ENCODE measurements at regions not wholly inside any gene's neighbourhood (a gene's known extent, or its start where the extent isn't known, plus 50 kb on each side); places are given as distances from the start of the nearest gene placed in this dataset.

- no peaks in the 10 kb centered on the region for H3K4me1 ChIP-seq (ENCODE audit: control insufficient read depth, insufficient read depth, low read length)
- H3K27me3 ChIP-seq (ENCODE audit: control insufficient read depth, insufficient read depth, low read length), result no peaks in the 10 kb centered on the region
- ChIA-PET POLR2A (no interaction called here), CTCF (no interaction called here)
- BruUV-seq (replicated peaks), result no TSS peak
- in situ Hi-C loops (cut with HindIII; ENCODE audit: low pct_unique_long_range_greater_than_20kb, low sequenced_read_pairs), result no loop called here
- no peaks in the 10 kb centered on the region for H3K36me3 ChIP-seq (ENCODE audit: control insufficient read depth, insufficient read depth, low read length)
- H3K9me3 ChIP-seq (ENCODE audit: control insufficient read depth, insufficient read depth, low read depth, low read length), result no peaks in the 10 kb centered on the region
- DNase-seq (ENCODE audit: low read depth, low spot score), result no peak
- ATAC-seq, result no peak
- no peak overlapping the region for H3K27ac ChIP-seq (ENCODE audit: low read length)
- intact Hi-C loops (cut with micrococcal nuclease; ENCODE audit: unreplicated experiment), result no loop called here
- no peak overlapping the region for H3K4me3 ChIP-seq (ENCODE audit: low read depth in 2 of 2, low read length in 2 of 2)
- TF ChIP-seq SIN3A (IDR thresholded peaks at IDR 0.05; ENCODE audit: borderline replicate concordance, insufficient read depth, low read depth, low read length), result no peak
- TF ChIP-seq POLR2AphosphoS5 (IDR thresholded peaks at IDR 0.05; ENCODE audit: low read depth, low read length), result no peak
- TF ChIP-seq TCF7L2 (IDR thresholded peaks at IDR 0.05; ENCODE audit: low read depth, low read length), result no peak
- TF ChIP-seq, protein P1, sequence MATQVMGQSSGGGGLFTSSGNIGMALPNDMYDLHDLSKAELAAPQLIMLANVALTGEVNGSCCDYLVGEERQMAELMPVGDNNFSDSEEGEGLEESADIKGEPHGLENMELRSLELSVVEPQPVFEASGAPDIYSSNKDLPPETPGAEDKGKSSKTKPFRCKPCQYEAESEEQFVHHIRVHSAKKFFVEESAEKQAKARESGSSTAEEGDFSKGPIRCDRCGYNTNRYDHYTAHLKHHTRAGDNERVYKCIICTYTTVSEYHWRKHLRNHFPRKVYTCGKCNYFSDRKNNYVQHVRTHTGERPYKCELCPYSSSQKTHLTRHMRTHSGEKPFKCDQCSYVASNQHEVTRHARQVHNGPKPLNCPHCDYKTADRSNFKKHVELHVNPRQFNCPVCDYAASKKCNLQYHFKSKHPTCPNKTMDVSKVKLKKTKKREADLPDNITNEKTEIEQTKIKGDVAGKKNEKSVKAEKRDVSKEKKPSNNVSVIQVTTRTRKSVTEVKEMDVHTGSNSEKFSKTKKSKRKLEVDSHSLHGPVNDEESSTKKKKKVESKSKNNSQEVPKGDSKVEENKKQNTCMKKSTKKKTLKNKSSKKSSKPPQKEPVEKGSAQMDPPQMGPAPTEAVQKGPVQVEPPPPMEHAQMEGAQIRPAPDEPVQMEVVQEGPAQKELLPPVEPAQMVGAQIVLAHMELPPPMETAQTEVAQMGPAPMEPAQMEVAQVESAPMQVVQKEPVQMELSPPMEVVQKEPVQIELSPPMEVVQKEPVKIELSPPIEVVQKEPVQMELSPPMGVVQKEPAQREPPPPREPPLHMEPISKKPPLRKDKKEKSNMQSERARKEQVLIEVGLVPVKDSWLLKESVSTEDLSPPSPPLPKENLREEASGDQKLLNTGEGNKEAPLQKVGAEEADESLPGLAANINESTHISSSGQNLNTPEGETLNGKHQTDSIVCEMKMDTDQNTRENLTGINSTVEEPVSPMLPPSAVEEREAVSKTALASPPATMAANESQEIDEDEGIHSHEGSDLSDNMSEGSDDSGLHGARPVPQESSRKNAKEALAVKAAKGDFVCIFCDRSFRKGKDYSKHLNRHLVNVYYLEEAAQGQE (IDR thresholded peaks at IDR 0.05; ENCODE audit: insufficient read depth in 1 of 2, low read depth in 2 of 2, low read length in 1 of 2), result no peak
- TF ChIP-seq, protein P2, sequence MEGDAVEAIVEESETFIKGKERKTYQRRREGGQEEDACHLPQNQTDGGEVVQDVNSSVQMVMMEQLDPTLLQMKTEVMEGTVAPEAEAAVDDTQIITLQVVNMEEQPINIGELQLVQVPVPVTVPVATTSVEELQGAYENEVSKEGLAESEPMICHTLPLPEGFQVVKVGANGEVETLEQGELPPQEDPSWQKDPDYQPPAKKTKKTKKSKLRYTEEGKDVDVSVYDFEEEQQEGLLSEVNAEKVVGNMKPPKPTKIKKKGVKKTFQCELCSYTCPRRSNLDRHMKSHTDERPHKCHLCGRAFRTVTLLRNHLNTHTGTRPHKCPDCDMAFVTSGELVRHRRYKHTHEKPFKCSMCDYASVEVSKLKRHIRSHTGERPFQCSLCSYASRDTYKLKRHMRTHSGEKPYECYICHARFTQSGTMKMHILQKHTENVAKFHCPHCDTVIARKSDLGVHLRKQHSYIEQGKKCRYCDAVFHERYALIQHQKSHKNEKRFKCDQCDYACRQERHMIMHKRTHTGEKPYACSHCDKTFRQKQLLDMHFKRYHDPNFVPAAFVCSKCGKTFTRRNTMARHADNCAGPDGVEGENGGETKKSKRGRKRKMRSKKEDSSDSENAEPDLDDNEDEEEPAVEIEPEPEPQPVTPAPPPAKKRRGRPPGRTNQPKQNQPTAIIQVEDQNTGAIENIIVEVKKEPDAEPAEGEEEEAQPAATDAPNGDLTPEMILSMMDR (IDR thresholded peaks at IDR 0.05), result no peak
Measured at GRCh38 chr11:82261367-82261766, 472.3 kb downstream of the FAM181B start.

DNA sequence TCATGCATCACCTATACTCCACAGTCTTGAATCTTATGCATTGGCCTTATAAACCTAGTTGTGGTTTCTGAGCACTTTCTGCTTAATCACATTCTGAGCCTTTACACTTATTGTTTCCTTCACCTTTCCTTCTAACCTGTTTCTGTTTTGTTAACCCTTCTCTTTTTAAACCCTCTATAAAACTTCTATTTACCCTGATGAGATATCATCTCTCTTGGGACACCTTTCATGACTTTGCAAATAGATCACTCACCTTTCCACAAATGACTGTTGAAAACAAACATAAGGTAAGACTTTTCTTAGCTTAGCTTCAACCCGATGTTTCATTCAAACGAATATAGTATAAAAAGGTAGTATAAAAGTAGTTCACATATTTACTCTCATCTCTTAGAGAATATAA, 483.6 kb downstream of the FAM181B start:
- Histone ChIP-seq H3K36me3 (ENCODE audit: control insufficient read depth, insufficient read depth, low read length) (no peaks in the 10 kb centered on the region), H3K27ac (ENCODE audit: low read length) (no peak overlapping the region), H3K9me3 (ENCODE audit: control insufficient read depth, insufficient read depth, low read depth, low read length) (no peaks in the 10 kb centered on the region), H3K4me3 (ENCODE audit: low read depth in 2 of 2, low read length in 2 of 2) (no peak overlapping the region), H3K4me1 (ENCODE audit: control insufficient read depth, insufficient read depth, low read length) (no peaks in the 10 kb centered on the region), H3K27me3 (ENCODE audit: control insufficient read depth, insufficient read depth, low read length) (no peaks in the 10 kb centered on the region)
- ATAC-seq (no peak), DNase-seq (ENCODE audit: low read depth, low spot score) (no peak)
- intact Hi-C loops (cut with micrococcal nuclease; ENCODE audit: unreplicated experiment), result loop anchor here (5.0 kb wide), 1 partner anchor 48 kb away; no protein-coding TSS in a partner anchor
- ChIA-PET POLR2A (no interaction called here), CTCF (no interaction called here)
- BruUV-seq (replicated peaks), result no TSS peak
- in situ Hi-C loops (cut with HindIII; ENCODE audit: low pct_unique_long_range_greater_than_20kb, low sequenced_read_pairs), result no loop called here
- TF ChIP-seq SIN3A (IDR thresholded peaks at IDR 0.05; ENCODE audit: borderline replicate concordance, insufficient read depth, low read depth, low read length) (no peak), POLR2AphosphoS5 (IDR thresholded peaks at IDR 0.05; ENCODE audit: low read depth, low read length) (no peak), TCF7L2 (IDR thresholded peaks at IDR 0.05; ENCODE audit: low read depth, low read length) (no peak)
- TF ChIP-seq, protein P1 (IDR thresholded peaks at IDR 0.05; ENCODE audit: insufficient read depth in 1 of 2, low read depth in 2 of 2, low read length in 1 of 2), result no peak
- TF ChIP-seq, protein P2 (IDR thresholded peaks at IDR 0.05), result no peak

All from Panc1 (cell line).